ENCODE measurements at regions not wholly inside any gene's neighbourhood (a gene's known extent, or its start where the extent isn't known, plus 50 kb on each side); places are given as distances from the start of the nearest gene placed in this dataset.

GRCh38 chr5:167832609-167833008 lies 458.8 kb upstream of the WWC1 start:
- no peaks in the 10 kb centered on the region for H3K36me3 ChIP-seq (ENCODE audit: control insufficient read depth in 1 of 2, insufficient read depth in 2 of 2, low read length in 2 of 2)
- peaks cover 0 to 2% of the 10 kb centered on the region in 2 donors for H3K9me3 ChIP-seq (ENCODE audit: control insufficient read depth in 1 of 2, low read length in 2 of 2)
- no peaks in the 10 kb centered on the region for H3K27me3 ChIP-seq (ENCODE audit: low read depth, low read length)
- no peaks in the 10 kb centered on the region for H3K4me1 ChIP-seq (ENCODE audit: control insufficient read depth in 1 of 2, insufficient read depth in 2 of 2, low read length in 2 of 2)
- H3K27ac ChIP-seq (ENCODE audit: low read length) = no peak overlapping the region
- H3K4me3 ChIP-seq (ENCODE audit: low read depth in 1 of 2, low read length in 2 of 2) = no peak overlapping the region

GRCh38 chr5:167833456-167833855 lies 458.0 kb upstream of the WWC1 start:
- Histone ChIP-seq H3K9me3 (ENCODE audit: control insufficient read depth in 1 of 2, low read length in 2 of 2) (peaks cover 0 to 2% of the 10 kb centered on the region in 2 donors), H3K4me1 (ENCODE audit: control insufficient read depth in 1 of 2, insufficient read depth in 2 of 2, low read length in 2 of 2) (no peaks in the 10 kb centered on the region), H3K36me3 (ENCODE audit: control insufficient read depth in 1 of 2, insufficient read depth in 2 of 2, low read length in 2 of 2) (no peaks in the 10 kb centered on the region), H3K4me3 (ENCODE audit: low read depth in 1 of 2, low read length in 2 of 2) (no peak overlapping the region), H3K27me3 (ENCODE audit: low read depth, low read length) (no peaks in the 10 kb centered on the region), H3K27ac (ENCODE audit: low read length) (no peak overlapping the region)

- Histone ChIP-seq H3K4me3 (ENCODE audit: low read depth in 1 of 2, low read length in 2 of 2) (no peak overlapping the region), H3K4me1 (ENCODE audit: control insufficient read depth in 1 of 2, insufficient read depth in 2 of 2, low read length in 2 of 2) (no peaks in the 10 kb centered on the region), H3K27ac (ENCODE audit: low read length) (no peak overlapping the region), H3K36me3 (ENCODE audit: control insufficient read depth in 1 of 2, insufficient read depth in 2 of 2, low read length in 2 of 2) (no peaks in the 10 kb centered on the region), H3K9me3 (ENCODE audit: control insufficient read depth in 1 of 2, low read length in 2 of 2) (peaks cover 0 to 2% of the 10 kb centered on the region in 2 donors), H3K27me3 (ENCODE audit: low read depth, low read length) (no peaks in the 10 kb centered on the region)
Measured at GRCh38 chr5:167835146-167835545, 456.3 kb upstream of the WWC1 start.

- no peaks in the 10 kb centered on the region for H3K36me3 ChIP-seq (ENCODE audit: control insufficient read depth in 1 of 2, insufficient read depth in 2 of 2, low read length in 2 of 2)
- no peaks in the 10 kb centered on the region for H3K4me1 ChIP-seq (ENCODE audit: control insufficient read depth in 1 of 2, insufficient read depth in 2 of 2, low read length in 2 of 2)
- H3K27me3 ChIP-seq (ENCODE audit: low read depth, low read length) = no peaks in the 10 kb centered on the region
- no peak overlapping the region for H3K4me3 ChIP-seq (ENCODE audit: low read depth in 1 of 2, low read length in 2 of 2)
- H3K27ac ChIP-seq (ENCODE audit: low read length) = no peak overlapping the region
- peaks cover 0 to 2% of the 10 kb centered on the region in 2 donors for H3K9me3 ChIP-seq (ENCODE audit: control insufficient read depth in 1 of 2, low read length in 2 of 2)
Measured at GRCh38 chr5:167837127-167837526, 454.3 kb upstream of the WWC1 start.

- H3K27me3 ChIP-seq (ENCODE audit: low read depth, low read length) = no peaks in the 10 kb centered on the region
- no peaks in the 10 kb centered on the region for H3K36me3 ChIP-seq (ENCODE audit: control insufficient read depth in 1 of 2, insufficient read depth in 2 of 2, low read length in 2 of 2)
- no peak overlapping the region for H3K27ac ChIP-seq (ENCODE audit: low read length)
- peaks cover 0 to 2% of the 10 kb centered on the region in 2 donors for H3K9me3 ChIP-seq (ENCODE audit: control insufficient read depth in 1 of 2, low read length in 2 of 2)
- no peak overlapping the region for H3K4me3 ChIP-seq (ENCODE audit: low read depth in 1 of 2, low read length in 2 of 2)
- no peaks in the 10 kb centered on the region for H3K4me1 ChIP-seq (ENCODE audit: control insufficient read depth in 1 of 2, insufficient read depth in 2 of 2, low read length in 2 of 2)
Measured at GRCh38 chr5:167839065-167839464, 452.4 kb upstream of the WWC1 start.

GRCh38 chr5:167840527-167841130 lies 450.8 kb upstream of the WWC1 start:
- no peaks in the 10 kb centered on the region for H3K36me3 ChIP-seq (ENCODE audit: control insufficient read depth in 1 of 2, insufficient read depth in 2 of 2, low read length in 2 of 2)
- no peak overlapping the region for H3K4me3 ChIP-seq (ENCODE audit: low read depth in 1 of 2, low read length in 2 of 2)
- H3K4me1 ChIP-seq (ENCODE audit: control insufficient read depth in 1 of 2, insufficient read depth in 2 of 2, low read length in 2 of 2) = no peaks in the 10 kb centered on the region
- no peaks in the 10 kb centered on the region for H3K27me3 ChIP-seq (ENCODE audit: low read depth, low read length)
- H3K27ac ChIP-seq (ENCODE audit: low read length) = no peak overlapping the region
- H3K9me3 ChIP-seq (ENCODE audit: control insufficient read depth in 1 of 2, low read length in 2 of 2) = no peaks in the 10 kb centered on the region

GRCh38 chr5:167843881-167844572 lies 447.4 kb upstream of the WWC1 start:
- Histone ChIP-seq H3K27me3 (ENCODE audit: low read depth, low read length) (no peaks in the 10 kb centered on the region), H3K36me3 (ENCODE audit: control insufficient read depth in 1 of 2, insufficient read depth in 2 of 2, low read length in 2 of 2) (no peaks in the 10 kb centered on the region), H3K9me3 (ENCODE audit: control insufficient read depth in 1 of 2, low read length in 2 of 2) (no peaks in the 10 kb centered on the region), H3K4me3 (ENCODE audit: low read depth in 1 of 2, low read length in 2 of 2) (no peak overlapping the region), H3K27ac (ENCODE audit: low read length) (no peak overlapping the region), H3K4me1 (ENCODE audit: control insufficient read depth in 1 of 2, insufficient read depth in 2 of 2, low read length in 2 of 2) (no peaks in the 10 kb centered on the region)

- Histone ChIP-seq H3K4me1 (ENCODE audit: control insufficient read depth in 1 of 2, insufficient read depth in 2 of 2, low read length in 2 of 2) (no peaks in the 10 kb centered on the region), H3K36me3 (ENCODE audit: control insufficient read depth in 1 of 2, insufficient read depth in 2 of 2, low read length in 2 of 2) (no peaks in the 10 kb centered on the region), H3K4me3 (ENCODE audit: low read depth in 1 of 2, low read length in 2 of 2) (no peak overlapping the region), H3K27me3 (ENCODE audit: low read depth, low read length) (no peaks in the 10 kb centered on the region), H3K27ac (ENCODE audit: low read length) (no peak overlapping the region), H3K9me3 (ENCODE audit: control insufficient read depth in 1 of 2, low read length in 2 of 2) (no peaks in the 10 kb centered on the region)
Measured at GRCh38 chr5:167845952-167846351, 445.5 kb upstream of the WWC1 start.

GRCh38 chr5:167849874-167850273 lies 441.6 kb upstream of the WWC1 start:
- Histone ChIP-seq H3K36me3 (ENCODE audit: control insufficient read depth in 1 of 2, insufficient read depth in 2 of 2, low read length in 2 of 2) (no peaks in the 10 kb centered on the region), H3K27me3 (ENCODE audit: low read depth, low read length) (no peaks in the 10 kb centered on the region), H3K9me3 (ENCODE audit: control insufficient read depth in 1 of 2, low read length in 2 of 2) (no peaks in the 10 kb centered on the region), H3K4me3 (ENCODE audit: low read depth in 1 of 2, low read length in 2 of 2) (no peak overlapping the region), H3K27ac (ENCODE audit: low read length) (no peak overlapping the region), H3K4me1 (ENCODE audit: control insufficient read depth in 1 of 2, insufficient read depth in 2 of 2, low read length in 2 of 2) (no peaks in the 10 kb centered on the region)

GRCh38 chr5:167850911-167851310 lies 440.5 kb upstream of the WWC1 start:
- no peak overlapping the region for H3K27ac ChIP-seq (ENCODE audit: low read length)
- no peak overlapping the region for H3K4me3 ChIP-seq (ENCODE audit: low read depth in 1 of 2, low read length in 2 of 2)
- H3K9me3 ChIP-seq (ENCODE audit: control insufficient read depth in 1 of 2, low read length in 2 of 2) = no peaks in the 10 kb centered on the region
- no peaks in the 10 kb centered on the region for H3K36me3 ChIP-seq (ENCODE audit: control insufficient read depth in 1 of 2, insufficient read depth in 2 of 2, low read length in 2 of 2)
- no peaks in the 10 kb centered on the region for H3K27me3 ChIP-seq (ENCODE audit: low read depth, low read length)
- no peaks in the 10 kb centered on the region for H3K4me1 ChIP-seq (ENCODE audit: control insufficient read depth in 1 of 2, insufficient read depth in 2 of 2, low read length in 2 of 2)

GRCh38 chr5:167851416-167851815 lies 440.0 kb upstream of the WWC1 start:
- Histone ChIP-seq H3K27ac (ENCODE audit: low read length) (no peak overlapping the region), H3K36me3 (ENCODE audit: control insufficient read depth in 1 of 2, insufficient read depth in 2 of 2, low read length in 2 of 2) (no peaks in the 10 kb centered on the region), H3K4me3 (ENCODE audit: low read depth in 1 of 2, low read length in 2 of 2) (no peak overlapping the region), H3K27me3 (ENCODE audit: low read depth, low read length) (no peaks in the 10 kb centered on the region), H3K9me3 (ENCODE audit: control insufficient read depth in 1 of 2, low read length in 2 of 2) (no peaks in the 10 kb centered on the region), H3K4me1 (ENCODE audit: control insufficient read depth in 1 of 2, insufficient read depth in 2 of 2, low read length in 2 of 2) (no peaks in the 10 kb centered on the region)

GRCh38 chr5:167852515-167852914 lies 438.9 kb upstream of the WWC1 start:
- no peak overlapping the region for H3K27ac ChIP-seq (ENCODE audit: low read length)
- H3K9me3 ChIP-seq (ENCODE audit: control insufficient read depth in 1 of 2, low read length in 2 of 2) = no peaks in the 10 kb centered on the region
- H3K4me3 ChIP-seq (ENCODE audit: low read depth in 1 of 2, low read length in 2 of 2) = no peak overlapping the region
- H3K27me3 ChIP-seq (ENCODE audit: low read depth, low read length) = no peaks in the 10 kb centered on the region
- H3K4me1 ChIP-seq (ENCODE audit: control insufficient read depth in 1 of 2, insufficient read depth in 2 of 2, low read length in 2 of 2) = no peaks in the 10 kb centered on the region
- H3K36me3 ChIP-seq (ENCODE audit: control insufficient read depth in 1 of 2, insufficient read depth in 2 of 2, low read length in 2 of 2) = no peaks in the 10 kb centered on the region

Data from muscle layer of duodenum (tissue), 2 donors.